Urinary bladder (tissue), 3 donors: ENCODE measurements at regions not wholly inside any gene's neighbourhood (a gene's known extent, or its start where the extent isn't known, plus 50 kb on each side); places are given as distances from the start of the nearest gene placed in this dataset.

Source experiments
- DNase-seq: peaks from one replicate; pipeline ENCODE4 v3.0.0-alpha.2; 2015; ENCODE audit errors: extremely low spot score
- H3K27ac ChIP-seq: one replicate; pipeline ENCODE4 v1.5.1; 2013; ENCODE audit warnings: low read depth, mild to moderate bottlenecking, moderate library complexity
- H3K36me3 ChIP-seq: one replicate; pipeline ENCODE4 v1.6.1; 2013; ENCODE audit warnings: mild to moderate bottlenecking, moderate library complexity; ENCODE audit not compliant: insufficient read depth
- H3K4me1 ChIP-seq: one replicate; pipeline ENCODE4 v1.6.1; 2013; ENCODE audit warnings: mild to moderate bottlenecking, moderate library complexity; ENCODE audit not compliant: insufficient read depth
- H3K4me3 ChIP-seq: one replicate; pipeline ENCODE4 v1.5.1; 2013; ENCODE audit warnings: low read depth, low read length
- WGBS: extraction: QIAGEN DNeasy Blood & Tissue Kit; methylation state at CpG from one replicate; pipeline ENCODE4 v1.1.7; 2013; 5-methylcytosine and 5-hydroxymethylcytosine counted together
- donor health status: healthy with polysubstance abuse.
- donor health status: healthy.

GRCh38 chr2:226647621-226648518 lies 151.8 kb downstream of the IRS1 start:
- no peaks in the 10 kb centered on the region for H3K36me3 ChIP-seq
- no peak overlapping the region for H3K27ac ChIP-seq
- H3K4me1 ChIP-seq: no peaks in the 10 kb centered on the region
- WGBS: 86% methylated on average over 28 of the region's 28 CpGs
- no peak for DNase-seq
- H3K4me3 ChIP-seq: no peak overlapping the region

DNA sequence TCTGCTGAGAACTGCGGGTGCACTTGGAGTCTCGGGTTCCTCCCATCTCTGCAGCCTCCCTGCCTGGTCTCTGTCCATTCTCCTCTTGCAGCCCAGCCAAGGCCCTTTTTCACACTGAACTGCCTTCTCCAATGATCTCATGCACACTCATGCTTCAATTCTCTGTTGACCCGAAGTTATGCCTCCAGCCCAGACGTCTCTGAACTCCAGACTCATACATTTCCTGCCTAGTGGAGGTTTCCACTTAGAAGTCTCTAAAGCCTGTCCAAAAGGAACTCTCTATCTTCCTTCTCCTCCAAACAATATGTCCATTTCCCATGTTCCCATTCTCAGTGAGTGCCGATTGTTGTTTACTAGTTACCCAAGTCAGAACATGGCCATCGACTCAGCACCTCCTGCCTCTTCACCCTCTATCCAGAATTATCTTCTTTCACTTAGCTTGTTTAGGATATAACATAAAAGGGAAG lies 155.2 kb downstream of the IRS1 start:
- WGBS: 39% methylated on average over 6 of the region's 6 CpGs
- DNase-seq: no peak
- Histone ChIP-seq H3K36me3 (no peaks in the 10 kb centered on the region), H3K4me3 (no peak overlapping the region), H3K4me1 (no peaks in the 10 kb centered on the region), H3K27ac (no peak overlapping the region)

DNA sequence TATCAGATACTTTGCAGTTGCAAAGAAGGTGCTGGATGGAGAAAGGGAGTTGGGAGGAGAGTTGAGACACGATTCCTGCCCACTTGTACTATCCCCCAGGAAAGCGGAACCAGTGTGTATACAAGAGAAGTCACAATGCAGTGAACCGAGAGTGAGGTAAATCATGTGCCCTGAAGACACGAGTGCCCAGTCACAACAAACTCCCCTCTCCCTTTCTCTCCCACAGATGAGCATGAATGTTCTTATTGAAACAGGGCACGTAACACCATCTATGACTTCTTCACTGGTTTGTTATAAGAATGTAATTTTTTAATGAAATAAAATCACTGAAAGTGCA lies 155.7 kb downstream of the IRS1 start:
- no peak overlapping the region for H3K27ac ChIP-seq
- no peaks in the 10 kb centered on the region for H3K4me1 ChIP-seq
- no peaks in the 10 kb centered on the region for H3K36me3 ChIP-seq
- WGBS: 86% methylated on average over 5 of the region's 5 CpGs
- H3K4me3 ChIP-seq: no peak overlapping the region
- DNase-seq: no peak

DNA sequence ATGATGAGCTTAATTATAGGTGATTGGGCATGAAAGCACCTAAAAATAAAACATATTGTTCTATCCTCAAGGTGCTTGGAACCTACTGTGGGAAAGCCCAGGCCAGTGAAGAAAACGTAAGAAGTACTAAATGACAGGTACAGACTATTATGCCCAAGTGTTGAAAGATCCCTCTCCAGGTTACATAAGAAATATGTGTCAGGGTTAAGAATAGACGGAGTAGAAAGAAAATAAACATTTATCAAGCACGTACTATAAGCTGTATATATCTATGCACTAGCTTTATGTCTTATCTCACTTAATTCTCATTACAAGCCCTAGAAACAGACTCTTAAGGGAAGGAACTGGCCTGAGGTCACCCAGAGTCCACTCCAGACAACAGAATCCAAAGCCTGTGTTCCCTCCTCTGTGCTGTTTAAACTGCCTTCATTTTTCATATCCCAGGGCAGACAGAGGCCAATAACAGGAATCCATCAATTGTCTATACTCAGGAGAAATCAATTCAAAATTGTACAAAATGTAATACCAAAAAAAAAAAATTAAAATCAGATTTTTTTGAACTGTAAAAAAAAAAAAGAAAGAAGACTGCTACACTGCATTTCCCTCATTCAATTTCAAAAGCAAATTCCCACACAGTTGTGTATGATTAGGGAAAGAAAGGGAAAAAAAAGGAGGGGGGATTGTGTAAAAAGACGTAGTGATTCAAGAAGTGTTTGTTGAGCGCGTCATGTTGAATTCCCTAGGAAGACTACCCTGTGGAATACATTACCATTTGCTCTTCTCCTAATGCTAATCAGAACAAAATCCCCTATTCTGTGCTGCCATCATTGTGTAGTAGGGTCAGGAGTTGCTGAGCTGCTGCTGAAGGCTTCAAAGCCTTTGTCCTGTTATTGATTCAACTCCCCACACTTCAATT lies 156.3 kb downstream of the IRS1 start:
- no peaks in the 10 kb centered on the region for H3K36me3 ChIP-seq
- H3K4me3 ChIP-seq: no peak overlapping the region
- 80% methylated on average over 6 of the region's 6 CpGs for WGBS
- no peak overlapping the region for H3K27ac ChIP-seq
- DNase-seq: no peak
- H3K4me1 ChIP-seq: no peaks in the 10 kb centered on the region

DNA sequence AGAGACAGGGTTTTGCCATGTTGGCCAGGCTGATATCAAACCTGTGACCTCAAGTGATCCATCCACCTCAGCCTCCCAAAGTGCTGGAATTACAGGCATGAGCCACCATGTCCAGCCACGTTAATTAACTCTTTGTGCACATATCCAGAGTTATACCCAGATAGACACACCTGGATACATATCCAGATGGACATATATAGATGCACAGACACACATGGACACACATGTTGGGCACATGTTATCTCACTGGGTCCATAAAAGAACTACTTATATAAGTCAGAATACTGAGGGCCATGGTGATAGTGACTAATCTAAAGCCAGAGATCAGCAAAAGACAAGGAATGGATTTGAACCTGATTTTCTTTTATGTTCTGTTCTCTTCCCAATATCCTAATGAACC lies 158.6 kb downstream of the IRS1 start:
- no peaks in the 10 kb centered on the region for H3K4me1 ChIP-seq
- no peak overlapping the region for H3K4me3 ChIP-seq
- 79% methylated on average over 1 of the region's 1 CpG for WGBS
- H3K36me3 ChIP-seq: no peaks in the 10 kb centered on the region
- DNase-seq: no peak
- no peak overlapping the region for H3K27ac ChIP-seq

DNA sequence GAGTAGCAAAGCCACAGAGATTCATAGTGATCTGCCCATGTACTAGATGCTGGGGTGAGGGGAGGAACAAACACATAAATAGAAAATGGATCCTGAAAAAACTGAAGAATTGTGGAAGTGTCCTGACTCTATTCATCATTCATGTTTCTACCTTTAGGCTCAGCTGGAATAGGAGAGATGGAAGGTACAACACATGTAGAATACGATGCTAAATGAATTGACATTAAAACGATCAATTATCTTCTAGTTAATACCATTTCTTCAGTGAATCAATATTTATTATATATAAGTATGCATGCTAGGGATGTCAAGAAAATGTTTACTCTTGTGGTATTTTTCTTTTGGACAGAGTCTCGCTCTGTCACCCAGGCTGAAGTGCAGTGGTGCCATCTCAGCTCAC lies 159.1 kb downstream of the IRS1 start:
- DNase-seq: no peak
- H3K4me1 ChIP-seq: no peaks in the 10 kb centered on the region
- H3K4me3 ChIP-seq: no peak overlapping the region
- no peak overlapping the region for H3K27ac ChIP-seq
- no peaks in the 10 kb centered on the region for H3K36me3 ChIP-seq
- 96% methylated on average over 3 of the region's 3 CpGs for WGBS

DNA sequence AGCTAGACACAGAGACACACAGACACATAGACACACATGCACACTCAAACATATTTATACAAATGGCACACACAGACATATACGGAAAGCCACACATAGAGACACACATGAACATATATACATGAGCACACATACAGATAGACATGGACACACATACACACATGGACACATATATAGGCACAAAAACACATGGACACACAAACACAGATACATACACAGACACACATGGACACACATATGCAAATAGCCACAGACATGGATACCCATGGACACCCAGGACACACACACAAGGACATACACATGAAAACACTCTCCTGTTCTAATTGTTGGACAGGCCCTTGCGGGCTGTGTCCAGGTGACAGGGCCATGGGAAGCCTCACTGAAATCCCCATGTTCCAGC lies 160.1 kb downstream of the IRS1 start:
- no peak overlapping the region for H3K4me3 ChIP-seq
- H3K27ac ChIP-seq: no peak overlapping the region
- WGBS: 98% methylated on average over 2 of the region's 2 CpGs
- no peak for DNase-seq
- no peaks in the 10 kb centered on the region for H3K4me1 ChIP-seq
- no peaks in the 10 kb centered on the region for H3K36me3 ChIP-seq

DNA sequence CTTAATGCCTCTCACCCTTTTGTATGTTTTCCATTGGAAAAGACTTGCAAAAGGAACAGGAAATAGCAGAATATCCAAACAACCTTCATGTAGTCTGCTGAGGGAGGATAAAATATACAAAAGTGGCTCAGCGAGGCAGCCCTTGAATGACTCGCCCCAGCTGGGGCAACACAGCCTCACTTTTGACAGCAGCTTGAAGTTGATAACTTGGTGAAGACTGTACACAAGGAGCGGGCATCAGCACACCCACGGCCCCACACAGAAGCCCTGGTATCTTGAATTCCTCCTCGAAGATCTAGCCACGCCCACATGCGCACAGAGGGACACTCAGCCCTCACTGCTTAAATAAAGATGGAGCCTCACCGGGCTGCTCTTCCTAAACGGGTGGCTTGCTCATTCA lies 161.0 kb downstream of the IRS1 start:
- WGBS: 67% methylated on average over 9 of the region's 9 CpGs
- no peak for DNase-seq
- Histone ChIP-seq H3K4me3 (no peak overlapping the region), H3K27ac (no peak overlapping the region), H3K36me3 (no peaks in the 10 kb centered on the region), H3K4me1 (no peaks in the 10 kb centered on the region)

DNA sequence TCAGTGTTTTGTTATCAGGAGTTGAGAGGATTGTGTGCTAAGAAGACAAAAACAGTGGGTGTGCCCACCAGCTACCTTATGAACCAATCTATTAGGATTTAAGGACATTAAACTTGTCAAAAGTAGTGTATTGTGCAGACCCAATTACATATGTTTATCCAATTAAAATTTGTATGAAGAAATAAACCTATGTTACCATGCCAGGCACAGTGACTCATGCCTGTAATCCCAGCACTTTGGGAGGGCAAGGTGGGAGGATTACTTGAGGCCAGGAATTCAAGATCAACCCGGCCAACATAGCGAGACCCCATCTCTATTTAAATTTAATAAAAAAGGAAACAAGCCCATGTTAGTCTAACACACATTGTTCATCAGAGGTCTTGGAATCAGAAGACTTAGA lies 162.2 kb downstream of the IRS1 start:
- no peaks in the 10 kb centered on the region for H3K4me1 ChIP-seq
- DNase-seq: no peak
- no peak overlapping the region for H3K27ac ChIP-seq
- no peak overlapping the region for H3K4me3 ChIP-seq
- no peaks in the 10 kb centered on the region for H3K36me3 ChIP-seq
- WGBS: 93% methylated on average over 2 of the region's 2 CpGs

DNA sequence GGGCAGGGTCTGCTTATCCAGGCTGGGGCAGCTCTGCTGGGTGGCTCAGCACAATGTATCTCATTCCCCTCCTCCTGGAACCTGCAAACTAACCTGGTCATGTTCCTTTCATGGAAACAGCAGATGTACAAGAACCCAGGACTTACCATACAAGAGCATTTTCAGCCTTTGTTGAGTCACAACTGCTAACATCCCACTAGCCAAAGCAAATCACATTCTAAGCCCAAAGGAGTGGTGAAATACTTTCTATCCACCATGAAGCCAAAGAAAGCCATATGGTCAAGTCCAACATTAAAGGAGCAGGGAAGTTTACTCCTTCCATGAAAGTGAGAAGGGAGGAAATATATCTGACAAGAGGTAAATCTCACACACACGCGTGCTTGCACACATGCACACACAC lies 163.0 kb downstream of the IRS1 start:
- H3K4me1 ChIP-seq: no peaks in the 10 kb centered on the region
- no peaks in the 10 kb centered on the region for H3K36me3 ChIP-seq
- no peak overlapping the region for H3K4me3 ChIP-seq
- no peak for DNase-seq
- 97% methylated on average over 2 of the region's 2 CpGs for WGBS
- no peak overlapping the region for H3K27ac ChIP-seq

GRCh38 chr2:226634943-226635604 lies 164.5 kb downstream of the IRS1 start:
- Histone ChIP-seq H3K36me3 (no peaks in the 10 kb centered on the region), H3K27ac (no peak overlapping the region), H3K4me1 (no peaks in the 10 kb centered on the region), H3K4me3 (no peak overlapping the region)
- DNase-seq: no peak
- WGBS: 81% methylated on average over 4 of the region's 4 CpGs

GRCh38 chr2:226631671-226632070 lies 167.9 kb downstream of the IRS1 start:
- H3K27ac ChIP-seq: no peak overlapping the region
- H3K36me3 ChIP-seq: no peaks in the 10 kb centered on the region
- peak; percentile 66 for DNase-seq
- no peaks in the 10 kb centered on the region for H3K4me1 ChIP-seq
- WGBS: 10% methylated on average over 6 of the region's 6 CpGs
- no peak overlapping the region for H3K4me3 ChIP-seq

GRCh38 chr2:226631187-226631586 lies 168.4 kb downstream of the IRS1 start:
- Histone ChIP-seq H3K27ac (peak overlapping the region; percentile 23), H3K4me3 (no peak overlapping the region)
- 89% methylated on average over 3 of the region's 3 CpGs for WGBS

More at GRCh38 chr2:226631187-226631586, 168.4 kb downstream of the IRS1 start:
- H3K36me3 ChIP-seq: no peaks in the 10 kb centered on the region
- DNase-seq: no peak
- no peaks in the 10 kb centered on the region for H3K4me1 ChIP-seq
